Activated CD8-positive, alpha-beta memory T cell treated with anti-CD3 and anti-CD28 coated beads, Interleukin-2, amount 10 ng/mL, durations not matched to agents 7 days and 5 days (primary cell): ENCODE measurements at regions not wholly inside any gene's neighbourhood (a gene's known extent, or its start where the extent isn't known, plus 50 kb on each side); places are given as distances from the start of the nearest gene placed in this dataset.
"Not testable (repeated sequence)": the region's sequence is repeated elsewhere in the genome, so short reads cannot be mapped to it uniquely, and the experiment has no call there.

Experiments
- ATAC-seq: fragments of 150-1000 bp; cut with Tn5 transposase; one replicate; pipeline ENCODE4 v1.10.0; 2021; ENCODE audit warnings: moderate library complexity
- CTCF ChIA-PET: fragments of 350-600 bp; sonication (Branson Sonifier 250); formaldehyde crosslinking; loops from one replicate; lab custom pipeline; 2021; ENCODE audit warnings: antibody characterized with exemption; lab: Charles Lee
- DNase-seq: peaks from one replicate; pipeline ENCODE4 v3.0.0-alpha.2; 2020
- H3K27ac Mint-ChIP-seq: one replicate; pipeline ENCODE4 v1.8.0; 2021; ENCODE audit warnings: mild to moderate bottlenecking, mixed read lengths
- H3K27me3 Mint-ChIP-seq: one replicate; pipeline ENCODE4 v1.8.0; 2021; ENCODE audit warnings: mixed read lengths
- H3K36me3 Mint-ChIP-seq: one replicate; pipeline ENCODE4 v1.8.0; 2021; ENCODE audit warnings: mild to moderate bottlenecking, mixed read lengths
- H3K4me1 Mint-ChIP-seq: one replicate; pipeline ENCODE4 v1.8.0; 2021; ENCODE audit warnings: mixed read lengths
- H3K4me3 Mint-ChIP-seq: one replicate; pipeline ENCODE4 v1.8.0; 2021; ENCODE audit warnings: mild to moderate bottlenecking, moderate library complexity, mixed read lengths
- H3K9me3 Mint-ChIP-seq: one replicate; pipeline ENCODE4 v1.8.0; 2022; ENCODE audit warnings: low read depth, mixed read lengths

DNA sequence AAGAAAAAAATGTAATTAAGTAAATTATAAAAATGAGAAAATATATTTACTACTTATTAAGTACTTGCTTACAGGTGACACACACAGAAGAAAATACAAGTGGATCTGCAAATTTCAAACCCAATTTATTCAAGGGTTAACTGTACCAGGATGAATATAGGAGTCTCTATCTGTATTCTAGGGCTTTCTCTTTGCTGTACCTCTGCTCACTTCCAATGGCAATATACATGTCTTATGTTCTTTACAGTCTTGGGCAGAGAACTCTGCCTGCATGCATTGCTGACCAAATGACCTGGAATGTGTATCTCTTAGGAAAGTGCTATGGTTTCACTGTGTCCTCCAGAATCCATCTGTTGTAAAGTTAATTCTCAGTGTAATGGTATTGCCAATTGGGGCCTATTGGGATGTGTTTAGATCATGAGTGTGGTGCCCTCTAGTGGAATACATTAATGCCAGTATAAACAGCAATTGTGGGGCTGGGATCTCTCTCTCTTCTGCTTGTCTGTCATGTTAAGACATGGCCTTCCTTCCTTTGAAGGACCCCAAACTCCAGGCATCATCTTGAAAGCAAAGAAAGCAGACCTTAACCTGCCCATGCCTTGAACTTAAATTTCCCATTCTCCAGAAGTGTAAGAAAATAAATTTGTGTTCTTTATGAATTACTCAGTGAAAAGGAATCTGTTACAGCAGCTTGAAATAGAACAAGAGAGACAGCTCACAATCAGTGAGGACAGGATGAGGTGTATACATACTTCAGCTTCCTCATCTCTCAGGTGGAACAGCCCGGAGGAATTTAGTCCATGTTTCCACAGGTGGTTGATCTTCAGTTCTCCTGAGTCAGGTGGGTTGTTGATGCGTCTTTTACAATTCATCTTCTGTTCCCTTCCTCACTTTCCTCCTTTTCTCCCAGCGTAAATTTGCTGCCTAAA is 356.9 kb downstream of the RPIA start:
- H3K4me1 Mint-ChIP-seq, H3K4me3 Mint-ChIP-seq, H3K9me3 Mint-ChIP-seq, CTCF ChIA-PET, H3K27me3 Mint-ChIP-seq, H3K27ac Mint-ChIP-seq, DNase-seq, H3K36me3 Mint-ChIP-seq: not testable (repeated sequence)
- ATAC-seq: peak; percentile 42

DNA sequence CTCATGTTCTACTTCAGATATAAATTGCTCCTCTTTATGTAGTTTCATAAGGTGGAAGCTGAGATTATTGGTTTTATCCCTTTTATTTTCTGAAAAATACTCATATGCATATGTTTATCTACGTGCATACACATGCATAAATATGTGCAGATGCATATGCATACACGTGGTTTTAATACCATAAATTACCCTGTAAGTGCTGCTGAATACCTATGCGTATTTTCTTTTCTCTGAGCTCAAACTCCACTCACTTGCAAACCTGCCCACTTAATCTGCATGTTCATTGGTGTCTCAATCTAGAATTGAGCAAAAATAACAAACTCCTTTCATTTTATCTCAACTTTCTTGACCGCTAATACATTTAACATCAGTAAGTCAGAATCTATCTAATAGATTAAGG is 367.1 kb downstream of the RPIA start:
- CTCF ChIA-PET, H3K36me3 Mint-ChIP-seq, H3K27ac Mint-ChIP-seq, H3K27me3 Mint-ChIP-seq, H3K4me1 Mint-ChIP-seq, ATAC-seq, H3K9me3 Mint-ChIP-seq, H3K4me3 Mint-ChIP-seq, DNase-seq: not testable (repeated sequence)

DNA sequence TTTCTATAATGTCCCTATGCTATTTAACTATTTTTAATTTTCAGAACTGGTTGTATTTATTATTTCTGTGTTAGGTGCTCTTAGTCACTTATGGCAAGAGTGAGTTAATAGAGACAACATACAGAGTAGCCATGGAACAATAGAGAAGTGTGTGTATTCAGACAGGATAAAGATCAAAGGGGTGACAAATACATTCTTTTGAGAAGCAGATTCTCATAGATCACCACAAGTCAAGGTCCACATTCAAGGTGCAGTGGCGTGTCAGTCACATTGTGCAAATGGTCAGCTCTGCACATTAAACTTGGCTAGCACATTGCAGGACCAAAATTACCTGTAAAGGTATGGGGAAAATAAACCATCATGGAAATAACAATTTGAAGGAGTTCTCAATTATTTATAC is 369.7 kb downstream of the RPIA start:
- CTCF ChIA-PET, H3K36me3 Mint-ChIP-seq, H3K4me1 Mint-ChIP-seq, H3K27ac Mint-ChIP-seq, H3K4me3 Mint-ChIP-seq, H3K27me3 Mint-ChIP-seq, ATAC-seq, H3K9me3 Mint-ChIP-seq, DNase-seq: not testable (repeated sequence)

DNA sequence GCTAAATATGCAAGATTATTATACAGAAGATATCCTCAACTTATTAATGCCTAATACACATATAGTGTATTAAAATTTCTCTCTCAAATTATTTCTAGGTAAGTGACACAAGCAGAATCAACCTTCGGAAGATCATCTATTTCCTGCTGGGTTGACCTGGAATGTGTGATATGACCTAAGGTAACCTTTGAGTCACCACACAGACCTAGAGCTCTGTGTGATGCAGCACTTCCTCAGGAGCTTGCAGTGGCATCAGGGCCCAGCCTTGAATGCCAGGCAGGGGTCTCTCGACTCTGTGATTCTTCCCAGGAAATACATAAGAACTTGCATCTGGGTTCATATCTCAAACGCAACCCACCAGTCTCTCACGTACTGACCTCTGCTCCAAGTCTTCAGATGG is 385.3 kb downstream of the RPIA start:
- ATAC-seq, H3K36me3 Mint-ChIP-seq, DNase-seq, H3K27me3 Mint-ChIP-seq, H3K4me3 Mint-ChIP-seq, H3K9me3 Mint-ChIP-seq, H3K4me1 Mint-ChIP-seq, CTCF ChIA-PET, H3K27ac Mint-ChIP-seq: not testable (repeated sequence)

DNA sequence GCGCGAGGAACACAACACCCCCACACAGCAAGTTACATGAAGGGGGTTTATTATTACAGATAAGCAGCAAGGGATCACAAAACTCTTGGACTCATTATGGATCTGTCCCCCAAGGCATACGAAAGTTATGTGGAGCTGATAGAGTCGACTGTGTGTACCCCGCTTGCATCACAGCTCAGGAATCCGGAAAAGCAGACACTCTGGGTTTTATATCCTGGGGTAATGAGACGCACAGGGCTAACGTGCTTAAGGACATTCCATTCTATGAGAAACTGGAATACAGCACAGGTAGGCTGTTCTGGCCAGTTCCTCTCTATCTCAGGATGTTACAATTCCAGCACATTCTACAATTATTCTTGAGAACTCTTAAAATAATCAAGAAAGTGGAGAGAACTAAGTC is 401.4 kb downstream of the RPIA start:
- H3K4me3 Mint-ChIP-seq, H3K27me3 Mint-ChIP-seq, ATAC-seq, H3K9me3 Mint-ChIP-seq, H3K27ac Mint-ChIP-seq, H3K4me1 Mint-ChIP-seq, DNase-seq, H3K36me3 Mint-ChIP-seq, CTCF ChIA-PET: not testable (repeated sequence)

DNA sequence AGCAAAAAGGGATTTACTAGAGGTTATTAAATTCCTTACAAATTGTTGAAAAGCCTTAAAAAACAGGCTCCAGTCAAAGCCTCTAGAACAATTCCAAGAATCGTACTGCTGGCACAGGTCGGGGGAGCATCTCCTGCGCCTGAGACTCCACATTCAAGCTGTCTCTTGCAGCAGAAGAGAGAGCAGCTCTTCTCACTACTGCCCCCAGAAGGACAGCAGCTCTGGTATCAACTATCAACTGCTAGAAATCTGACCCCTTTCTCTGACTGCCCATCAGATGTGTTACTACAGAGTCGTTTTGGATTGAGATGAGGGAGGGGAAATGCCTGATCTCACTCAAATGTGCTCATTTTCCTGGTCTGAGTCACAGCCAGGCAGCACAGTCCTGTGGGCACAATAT is 403.6 kb downstream of the RPIA start:
- DNase-seq, H3K36me3 Mint-ChIP-seq, H3K9me3 Mint-ChIP-seq, CTCF ChIA-PET, ATAC-seq, H3K27me3 Mint-ChIP-seq, H3K4me3 Mint-ChIP-seq, H3K4me1 Mint-ChIP-seq, H3K27ac Mint-ChIP-seq: not testable (repeated sequence)

DNA sequence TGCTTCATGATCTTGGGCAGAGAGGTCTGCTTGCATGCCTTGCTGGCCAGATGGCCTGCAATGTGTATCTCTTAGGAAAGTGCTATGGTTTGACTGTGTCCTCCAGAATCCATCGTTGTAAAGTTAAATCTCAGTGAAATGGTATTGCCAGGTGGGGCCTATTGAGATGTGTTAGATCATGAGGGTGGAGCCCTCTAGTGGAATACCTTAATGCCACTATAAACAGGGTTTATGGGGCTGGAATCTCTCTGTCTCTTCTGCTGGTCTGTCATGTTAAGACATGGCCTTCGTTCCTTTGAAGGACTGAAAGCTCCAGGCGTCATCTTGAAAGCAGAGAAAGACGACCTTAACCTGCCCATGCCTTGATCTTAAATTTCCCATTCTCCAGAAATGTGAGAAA is 411.1 kb downstream of the RPIA start:
- H3K9me3 Mint-ChIP-seq, H3K36me3 Mint-ChIP-seq, H3K27me3 Mint-ChIP-seq, H3K4me3 Mint-ChIP-seq, CTCF ChIA-PET, DNase-seq, ATAC-seq, H3K27ac Mint-ChIP-seq, H3K4me1 Mint-ChIP-seq: not testable (repeated sequence)

DNA sequence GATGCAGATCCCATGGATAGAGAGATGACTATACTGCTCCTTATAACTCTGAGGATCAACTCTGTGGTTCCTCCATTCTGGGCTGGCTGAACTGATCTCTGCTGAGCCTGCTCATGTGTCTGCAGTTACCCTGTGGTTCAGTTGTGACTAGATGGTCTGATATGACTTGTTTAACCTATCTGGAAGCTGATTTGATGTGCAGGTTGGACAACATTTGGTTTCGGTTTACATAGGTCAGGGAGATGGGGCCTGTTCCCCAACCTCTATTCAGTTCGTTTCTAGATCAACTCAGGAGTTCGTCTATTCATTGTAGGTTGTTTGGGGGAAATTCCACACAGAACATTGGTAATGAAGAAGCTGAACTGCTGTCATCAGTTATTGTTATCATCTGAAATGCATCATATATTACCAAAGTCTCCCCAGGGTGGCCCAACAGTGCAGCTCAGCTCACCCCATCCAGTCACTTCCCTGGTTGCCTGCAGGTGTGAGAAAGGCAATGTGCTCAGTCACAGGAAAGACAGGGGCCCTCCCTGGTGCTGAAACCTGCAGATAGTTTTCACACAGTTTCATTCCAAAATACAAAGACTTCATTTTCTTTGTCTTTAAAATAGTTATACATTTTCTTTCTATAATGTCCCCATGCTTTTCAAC is 415.0 kb downstream of the RPIA start:
- H3K4me1 Mint-ChIP-seq, H3K27me3 Mint-ChIP-seq, H3K36me3 Mint-ChIP-seq, ATAC-seq, CTCF ChIA-PET, H3K9me3 Mint-ChIP-seq, H3K27ac Mint-ChIP-seq, H3K4me3 Mint-ChIP-seq, DNase-seq: not testable (repeated sequence)

DNA sequence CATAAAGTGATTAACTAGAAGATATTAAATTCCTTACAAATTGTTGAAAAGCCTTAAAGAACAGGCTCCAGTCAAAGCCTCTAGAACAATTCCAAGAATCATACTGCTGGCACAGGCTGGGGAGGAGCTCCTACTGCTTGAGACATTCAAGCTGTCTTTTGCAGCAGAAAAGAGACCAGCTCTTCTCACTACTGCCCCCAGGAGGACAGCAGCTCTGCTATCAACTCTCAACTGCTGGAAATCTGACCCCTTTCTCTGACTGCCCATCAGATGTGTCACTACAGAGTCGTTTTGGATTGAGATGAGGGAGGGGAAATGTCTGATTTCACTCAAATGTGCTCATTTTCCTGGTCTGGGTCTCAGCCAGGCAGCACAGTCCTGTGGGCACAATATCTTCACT is 421.0 kb downstream of the RPIA start:
- CTCF ChIA-PET, H3K36me3 Mint-ChIP-seq, ATAC-seq: not testable (repeated sequence)

DNA sequence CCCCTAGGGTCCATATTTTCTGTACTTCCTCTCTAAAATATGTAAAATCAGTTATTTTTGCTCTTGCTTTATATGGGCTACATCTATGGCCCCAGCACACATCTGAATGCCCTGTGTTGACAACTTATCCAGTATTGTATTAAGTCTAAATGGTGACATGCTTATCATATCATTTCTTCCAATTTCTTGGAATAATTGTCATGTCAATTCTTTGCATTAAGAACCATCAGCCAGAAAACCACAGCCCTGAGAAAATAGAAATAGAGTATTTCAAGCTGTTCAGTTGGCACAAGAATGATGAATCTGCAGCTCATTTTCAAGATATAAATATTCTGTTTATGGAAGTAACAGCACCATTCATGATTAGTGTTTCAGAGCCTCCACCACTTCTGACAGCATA is 421.8 kb downstream of the RPIA start:
- H3K27ac Mint-ChIP-seq, H3K9me3 Mint-ChIP-seq, H3K4me1 Mint-ChIP-seq, H3K36me3 Mint-ChIP-seq, CTCF ChIA-PET, H3K4me3 Mint-ChIP-seq, ATAC-seq, DNase-seq, H3K27me3 Mint-ChIP-seq: not testable (repeated sequence)

More for the DNA sequence above, 421.0 kb downstream of the RPIA start:
- not testable (repeated sequence) for H3K4me1 Mint-ChIP-seq, H3K27me3 Mint-ChIP-seq, H3K9me3 Mint-ChIP-seq, DNase-seq, H3K27ac Mint-ChIP-seq, H3K4me3 Mint-ChIP-seq

DNA sequence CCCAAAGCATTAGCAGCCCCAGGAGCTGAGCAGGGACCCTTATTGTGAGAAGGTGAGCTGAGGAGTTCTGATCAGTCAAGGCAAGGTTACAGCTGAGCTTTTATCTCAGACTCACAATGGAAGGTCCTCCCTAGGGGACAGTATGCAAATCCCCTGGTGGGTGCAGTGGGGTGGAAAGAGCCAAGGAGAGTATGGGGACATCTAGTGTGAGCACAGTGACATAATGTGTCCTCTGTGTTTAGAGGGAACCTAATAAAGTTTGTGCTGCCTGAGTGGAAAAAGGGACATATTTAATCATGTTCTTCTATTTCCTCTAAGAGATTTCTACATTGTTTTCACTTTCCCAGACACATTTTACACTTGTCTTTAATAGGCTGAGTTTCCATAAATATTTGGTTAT is 438.0 kb downstream of the RPIA start:
- H3K9me3 Mint-ChIP-seq, CTCF ChIA-PET, ATAC-seq, H3K27ac Mint-ChIP-seq, DNase-seq, H3K36me3 Mint-ChIP-seq, H3K4me3 Mint-ChIP-seq, H3K4me1 Mint-ChIP-seq, H3K27me3 Mint-ChIP-seq: not testable (repeated sequence)

DNA sequence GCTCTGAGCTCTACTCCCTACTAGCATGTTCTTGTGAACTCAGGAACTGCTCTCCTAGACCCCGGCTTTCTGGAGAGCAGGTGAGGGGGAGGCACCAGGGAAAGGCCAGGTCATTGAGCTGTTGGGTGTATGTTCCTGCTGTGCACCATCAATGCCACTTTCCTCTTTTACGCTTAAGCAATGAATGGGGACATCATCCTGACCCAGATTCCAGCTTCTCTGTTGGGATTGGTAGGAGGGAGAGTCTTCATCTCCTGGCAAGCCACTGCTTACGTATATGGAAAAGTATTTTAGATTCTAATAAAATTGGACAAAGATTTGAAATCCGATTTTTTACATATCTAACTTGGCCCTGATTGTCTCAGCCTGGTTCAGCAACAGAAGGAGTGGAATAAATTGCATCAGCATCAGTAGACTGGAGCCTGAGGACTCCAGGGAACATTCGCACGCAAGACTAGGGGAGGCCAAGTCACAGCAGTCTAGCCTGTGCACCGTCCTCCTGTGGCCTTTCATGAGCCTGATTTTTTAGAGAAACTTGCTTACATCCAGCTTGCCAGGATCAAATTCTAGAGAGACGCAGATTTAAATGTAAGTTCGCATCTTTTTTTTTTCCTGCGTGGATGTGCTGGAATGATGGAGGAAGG is 439.3 kb downstream of the RPIA start:
- H3K27me3 Mint-ChIP-seq, H3K36me3 Mint-ChIP-seq, ATAC-seq, H3K4me1 Mint-ChIP-seq, H3K4me3 Mint-ChIP-seq, CTCF ChIA-PET, H3K27ac Mint-ChIP-seq, DNase-seq, H3K9me3 Mint-ChIP-seq: not testable (repeated sequence)

DNA sequence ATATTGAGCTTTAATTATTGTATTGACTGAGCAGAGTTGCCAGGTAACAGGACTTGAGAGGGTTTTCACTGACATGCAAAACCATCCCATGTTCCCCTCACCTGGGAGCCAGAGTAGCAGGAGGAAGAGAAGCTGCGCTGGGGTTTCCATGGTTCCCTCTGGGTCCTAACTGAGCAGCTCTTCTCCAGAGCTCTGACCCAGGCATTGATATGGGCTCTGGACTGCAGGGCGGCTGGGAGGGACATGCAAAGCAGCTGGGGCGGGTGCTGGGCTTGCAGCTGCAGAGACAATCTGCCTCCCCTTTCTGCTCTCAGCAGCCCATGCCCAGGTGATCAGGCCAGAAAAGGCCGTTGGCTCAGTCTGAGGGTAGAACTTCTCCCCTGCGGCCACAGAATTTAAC is 451.5 kb downstream of the RPIA start:
- H3K27ac Mint-ChIP-seq, DNase-seq, H3K27me3 Mint-ChIP-seq, CTCF ChIA-PET, H3K9me3 Mint-ChIP-seq, ATAC-seq, H3K4me3 Mint-ChIP-seq, H3K36me3 Mint-ChIP-seq, H3K4me1 Mint-ChIP-seq: not testable (repeated sequence)

DNA sequence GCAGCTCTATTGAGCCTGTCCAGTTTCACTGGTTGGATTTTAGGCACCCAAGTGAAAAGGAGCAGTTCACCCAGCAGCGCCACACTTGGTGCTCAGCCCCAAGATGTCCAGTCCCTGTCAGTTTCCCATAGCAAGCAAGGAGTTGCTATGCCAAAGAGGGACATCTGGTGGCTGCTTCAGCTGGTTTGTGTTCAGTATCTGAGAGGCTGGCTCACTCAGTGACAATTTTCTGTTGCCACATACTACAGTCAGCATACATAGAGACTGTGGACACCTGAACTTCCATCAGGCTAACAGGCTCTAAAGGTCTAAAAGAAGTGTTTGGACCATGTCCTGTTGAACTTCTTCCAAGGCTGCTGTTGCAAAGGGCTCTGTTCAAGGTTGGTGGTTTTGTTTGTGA is 453.9 kb downstream of the RPIA start:
- H3K27ac Mint-ChIP-seq, CTCF ChIA-PET, DNase-seq, H3K4me1 Mint-ChIP-seq, H3K4me3 Mint-ChIP-seq, ATAC-seq, H3K9me3 Mint-ChIP-seq, H3K36me3 Mint-ChIP-seq: not testable (repeated sequence)
- H3K27me3 Mint-ChIP-seq: peaks cover 12% of the 10 kb centered on the region
